Ascending aorta (tissue), 2 donors: ENCODE measurements at regions not wholly inside any gene's neighbourhood (a gene's known extent, or its start where the extent isn't known, plus 50 kb on each side); places are given as distances from the start of the nearest gene placed in this dataset.

Experiments
- DNase-seq, 2 donors: peaks; one replicate each; pipeline ENCODE4 v3.0.0-alpha.2; 2019; ENCODE audit warnings: low spot score in 2 of 2
- H3K27ac ChIP-seq, 2 donors: fragments of 200-600 bp; sonication (generic); one replicate each; pipeline ENCODE4 v1.5.1; 2016 to 2017; ENCODE audit warnings: mild to moderate bottlenecking in 1 of 2
- H3K27me3 ChIP-seq: fragments of 200-600 bp; sonication (generic); one replicate; pipeline ENCODE4 v1.5.1; 2017
- H3K36me3 ChIP-seq, 2 donors: fragments of 200-600 bp; sonication (generic); one replicate each; pipeline ENCODE4 v1.5.1; 2016
- H3K4me1 ChIP-seq, 2 donors: fragments of 200-600 bp; sonication (generic); one replicate each; pipeline ENCODE4 v1.5.1; 2016 to 2017; ENCODE audit warnings: mild to moderate bottlenecking in 1 of 2
- H3K4me3 ChIP-seq, 2 donors: fragments of 200-600 bp; sonication (generic); one replicate each; pipeline ENCODE4 v1.5.1; 2016 to 2017; ENCODE audit warnings: mild to moderate bottlenecking in 1 of 2
- H3K9me3 ChIP-seq, 2 donors: fragments of 200-600 bp; sonication (generic); one replicate each; pipeline ENCODE4 v1.5.1; 2016
- intact Hi-C: fragments of 100-400 bp; cut with DNase I; formaldehyde crosslinking; loops from one replicate; pipeline ENCODE4 v1.15.1; 2023
- TF ChIP-seq, protein P1 (sequence below), 3 experiments: fragments of 200-600 bp in 2 of 3; fragments of 450-650 bp in 1 of 3; sonication (generic) in 2 of 3; IDR thresholded peaks; one replicate each; pipeline ENCODE4 v1.5.1; 2016 to 2019; ENCODE audit warnings: antibody characterized with exemption in 3 of 3, mild to moderate bottlenecking in 1 of 3, moderate library complexity in 1 of 3

DNA sequence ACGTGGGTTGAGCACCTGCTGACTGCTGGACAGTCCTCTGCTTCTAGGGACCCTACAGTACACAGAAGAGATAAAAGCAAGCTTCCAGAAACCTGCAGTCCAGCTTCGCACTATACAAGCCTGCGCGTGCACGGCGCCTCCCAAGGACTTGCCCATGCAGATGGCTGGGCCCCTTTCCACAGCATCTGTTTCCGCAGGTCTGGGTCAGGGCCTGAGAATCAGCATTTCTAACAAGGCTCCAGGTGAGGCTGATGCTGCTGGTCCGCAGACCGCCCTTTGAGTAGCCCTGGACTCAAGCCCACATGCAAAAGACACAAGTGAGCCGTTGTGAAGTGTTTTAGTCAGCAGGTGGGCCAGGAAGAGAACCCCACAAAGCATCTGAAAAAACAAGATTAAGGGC lies 133.1 kb downstream of the HSD17B3 start:
- H3K4me3 ChIP-seq = no peak overlapping the region
- no peak overlapping the region for H3K27ac ChIP-seq
- H3K9me3 ChIP-seq = no peaks in the 10 kb centered on the region
- H3K36me3 ChIP-seq = no peaks in the 10 kb centered on the region
- TF ChIP-seq, protein P1, sequence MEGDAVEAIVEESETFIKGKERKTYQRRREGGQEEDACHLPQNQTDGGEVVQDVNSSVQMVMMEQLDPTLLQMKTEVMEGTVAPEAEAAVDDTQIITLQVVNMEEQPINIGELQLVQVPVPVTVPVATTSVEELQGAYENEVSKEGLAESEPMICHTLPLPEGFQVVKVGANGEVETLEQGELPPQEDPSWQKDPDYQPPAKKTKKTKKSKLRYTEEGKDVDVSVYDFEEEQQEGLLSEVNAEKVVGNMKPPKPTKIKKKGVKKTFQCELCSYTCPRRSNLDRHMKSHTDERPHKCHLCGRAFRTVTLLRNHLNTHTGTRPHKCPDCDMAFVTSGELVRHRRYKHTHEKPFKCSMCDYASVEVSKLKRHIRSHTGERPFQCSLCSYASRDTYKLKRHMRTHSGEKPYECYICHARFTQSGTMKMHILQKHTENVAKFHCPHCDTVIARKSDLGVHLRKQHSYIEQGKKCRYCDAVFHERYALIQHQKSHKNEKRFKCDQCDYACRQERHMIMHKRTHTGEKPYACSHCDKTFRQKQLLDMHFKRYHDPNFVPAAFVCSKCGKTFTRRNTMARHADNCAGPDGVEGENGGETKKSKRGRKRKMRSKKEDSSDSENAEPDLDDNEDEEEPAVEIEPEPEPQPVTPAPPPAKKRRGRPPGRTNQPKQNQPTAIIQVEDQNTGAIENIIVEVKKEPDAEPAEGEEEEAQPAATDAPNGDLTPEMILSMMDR (IDR thresholded peaks at IDR 0.05) = no peak
- peak in 1 of 2 donors; percentile 22 for DNase-seq
- H3K4me1 ChIP-seq = no peaks in the 10 kb centered on the region
- intact Hi-C loops = no loop called here
- no peaks in the 10 kb centered on the region for H3K27me3 ChIP-seq

DNA sequence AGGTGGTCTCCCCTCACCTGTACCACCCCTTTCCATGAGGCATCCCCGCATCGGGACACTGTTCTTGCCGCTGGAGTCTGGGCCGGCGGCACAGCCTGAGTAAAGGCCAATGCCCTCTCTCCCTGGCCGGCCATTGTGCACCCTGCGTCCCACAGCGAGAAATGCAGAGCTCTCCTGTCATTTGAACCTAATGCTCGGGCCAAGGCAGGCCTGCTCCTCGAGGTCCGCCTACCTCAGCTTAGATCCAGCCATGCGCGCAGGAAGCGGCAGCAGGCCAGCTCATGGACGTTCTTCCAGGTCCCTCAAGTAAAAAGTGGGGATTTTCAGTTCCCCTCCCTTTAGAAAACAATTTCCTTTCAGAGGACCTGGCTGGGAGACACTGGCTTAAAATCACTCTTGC lies 135.0 kb downstream of the HSD17B3 start:
- Histone ChIP-seq H3K4me3 (no peak overlapping the region), H3K9me3 (no peaks in the 10 kb centered on the region), H3K4me1 (no peaks in the 10 kb centered on the region), H3K36me3 (no peaks in the 10 kb centered on the region), H3K27me3 (no peaks in the 10 kb centered on the region), H3K27ac (no peak overlapping the region)
- DNase-seq = no peak
- TF ChIP-seq, protein P1 (IDR thresholded peaks at IDR 0.05) = no peak
- intact Hi-C loops = no loop called here

DNA sequence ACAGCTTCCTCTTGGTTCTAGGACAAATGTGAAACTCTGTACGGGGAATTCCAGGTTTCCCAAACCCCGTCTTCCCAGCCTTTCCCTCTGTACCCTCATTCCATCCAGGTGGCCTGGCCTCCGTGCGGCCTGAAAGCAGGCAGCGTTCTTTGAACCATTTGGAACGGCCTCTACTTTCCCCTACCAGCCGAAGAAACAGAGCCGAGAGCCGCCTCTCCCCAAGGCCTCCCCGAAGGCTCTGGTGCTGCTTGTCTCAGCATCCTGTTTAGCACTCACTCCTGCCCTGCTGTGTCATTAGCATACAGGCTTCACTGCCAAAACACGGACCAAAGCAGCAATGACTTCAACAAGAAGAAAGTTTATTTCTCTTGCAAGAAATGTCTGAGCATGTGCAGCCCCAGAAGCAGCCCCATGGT lies 137.7 kb downstream of the HSD17B3 start:
- DNase-seq = peak in 1 of 2 donors; percentile 45
- H3K9me3 ChIP-seq = no peaks in the 10 kb centered on the region
- no peaks in the 10 kb centered on the region for H3K36me3 ChIP-seq
- H3K4me3 ChIP-seq = no peak overlapping the region
- TF ChIP-seq, protein P1 (IDR thresholded peaks at IDR 0.05) = no peak
- H3K27me3 ChIP-seq = no peaks in the 10 kb centered on the region
- intact Hi-C loops = no loop called here
- no peaks in the 10 kb centered on the region for H3K4me1 ChIP-seq
- no peak overlapping the region for H3K27ac ChIP-seq

DNA sequence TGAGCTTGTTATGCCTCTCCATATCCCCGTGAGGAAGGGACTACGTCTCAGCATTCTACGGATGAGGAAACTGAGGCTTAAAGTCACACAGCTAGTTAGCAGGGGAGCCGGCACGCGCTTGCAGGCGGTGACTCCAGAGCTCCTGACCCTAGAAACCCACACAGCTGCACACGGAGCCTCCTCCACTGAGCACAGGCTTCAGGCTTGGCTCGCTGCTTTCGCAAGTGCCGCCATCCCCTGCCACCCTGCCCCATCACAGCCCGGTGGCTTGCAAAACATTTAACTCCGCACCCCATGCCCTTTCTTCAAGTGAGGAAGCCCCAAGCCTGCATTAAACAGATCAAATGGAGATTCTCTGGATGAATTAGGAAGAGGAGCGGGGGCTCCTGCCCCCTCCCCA lies 138.3 kb downstream of the HSD17B3 start:
- peak in 1 of 2 donors; percentile 34 for DNase-seq
- Histone ChIP-seq H3K27ac (no peak overlapping the region), H3K36me3 (no peaks in the 10 kb centered on the region), H3K9me3 (no peaks in the 10 kb centered on the region), H3K4me1 (no peaks in the 10 kb centered on the region), H3K4me3 (no peak overlapping the region), H3K27me3 (no peaks in the 10 kb centered on the region)
- TF ChIP-seq, protein P1 (IDR thresholded peaks at IDR 0.05) = no peak
- intact Hi-C loops = no loop called here

GRCh38 chr9:96163161-96163560 lies 138.8 kb downstream of the HSD17B3 start:
- H3K4me1 ChIP-seq = no peaks in the 10 kb centered on the region
- TF ChIP-seq, protein P1 (IDR thresholded peaks at IDR 0.05) = no peak
- no peaks in the 10 kb centered on the region for H3K36me3 ChIP-seq
- no peak overlapping the region for H3K27ac ChIP-seq
- DNase-seq = no peak
- no peaks in the 10 kb centered on the region for H3K9me3 ChIP-seq
- no peaks in the 10 kb centered on the region for H3K27me3 ChIP-seq
- no peak overlapping the region for H3K4me3 ChIP-seq
- intact Hi-C loops = no loop called here

- intact Hi-C loops = no loop called here
- no peak for DNase-seq
- no peaks in the 10 kb centered on the region for H3K4me1 ChIP-seq
- H3K9me3 ChIP-seq = no peaks in the 10 kb centered on the region
- no peak overlapping the region for H3K4me3 ChIP-seq
- TF ChIP-seq, protein P1 (IDR thresholded peaks at IDR 0.05) = no peak
- no peaks in the 10 kb centered on the region for H3K36me3 ChIP-seq
- H3K27ac ChIP-seq = no peak overlapping the region
- no peaks in the 10 kb centered on the region for H3K27me3 ChIP-seq
Observed at GRCh38 chr9:96161819-96162218, 140.2 kb downstream of the HSD17B3 start.
